WTC11 (cell line): ENCODE measurements at regions not wholly inside any gene's neighbourhood (a gene's known extent, or its start where the extent isn't known, plus 50 kb on each side); places are given as distances from the start of the nearest gene placed in this dataset.

ENCODE experiments used
- ATAC-seq: fragments of 200-7000 bp; cut with Tn5 transposase; 2 replicates; pipeline ENCODE4 v1.10.0; 2021; ENCODE audit warnings: mild to moderate bottlenecking, moderate library complexity
- CTCF ChIA-PET: fragments of 300-600 bp; sonication (Branson Sonifier 250); formaldehyde crosslinking; loops from one replicate; lab custom pipeline; 2021; ENCODE audit warnings: antibody characterized with exemption; lab: Charles Lee
- POLR2A ChIA-PET: fragments of 350-600 bp; sonication (Branson Sonifier 250); formaldehyde crosslinking; loops from one replicate; lab custom pipeline; 2021; ENCODE audit warnings: antibody characterized with exemption; lab: Charles Lee
- DNase-seq: peaks from one replicate; pipeline ENCODE4 v3.0.0; 2021; ENCODE audit warnings: low spot score
- H3K27ac Mint-ChIP-seq: 2 replicates; pipeline ENCODE4 v1.8.0; 2021; ENCODE audit warnings: mixed read lengths
- H3K27me3 Mint-ChIP-seq: 2 replicates; pipeline ENCODE4 v1.8.0; 2021; ENCODE audit warnings: low read depth, mild to moderate bottlenecking, moderate library complexity, mixed read lengths
- H3K36me3 Mint-ChIP-seq: 2 replicates; pipeline ENCODE4 v1.8.0; 2021; ENCODE audit warnings: mixed read lengths
- H3K4me1 Mint-ChIP-seq: 2 replicates; pipeline ENCODE4 v1.8.0; 2022; ENCODE audit warnings: mixed read lengths
- H3K4me3 Mint-ChIP-seq: 2 replicates; pipeline ENCODE4 v1.8.0; 2021; ENCODE audit warnings: mild to moderate bottlenecking, moderate library complexity, mixed read lengths
- H3K9me3 Mint-ChIP-seq: 2 replicates; pipeline ENCODE4 v1.8.0; 2021; ENCODE audit warnings: mixed read lengths
- ATF6 ChIP-seq: sonication (generic); formaldehyde crosslinking; IDR thresholded peaks from 2 replicates; pipeline ENCODE4 v1.8.1; 2023; ENCODE audit warnings: mild to moderate bottlenecking, missing genetic modification reagents
- CBFB ChIP-seq: sonication (generic); formaldehyde crosslinking; IDR thresholded peaks from 2 replicates; pipeline ENCODE4 v1.8.1; 2022; ENCODE audit warnings: mild to moderate bottlenecking, low read depth, missing genetic modification reagents
- CDX4 ChIP-seq: fragments of 250-450 bp; sonication (Bioruptor Pico); IDR thresholded peaks from 2 replicates; pipeline ENCODE4 v1.9.0; 2021; ENCODE audit warnings: moderate library complexity, mild to moderate bottlenecking, inconsistent platforms, borderline replicate concordance
- CREM ChIP-seq: sonication (generic); formaldehyde crosslinking; IDR thresholded peaks from 2 replicates; pipeline ENCODE4 v1.8.1; 2022; ENCODE audit warnings: mild to moderate bottlenecking, missing genetic modification reagents, moderate library complexity
- E2F4 ChIP-seq: sonication (generic); formaldehyde crosslinking; IDR thresholded peaks from 2 replicates; pipeline ENCODE4 v1.8.1; 2022; ENCODE audit warnings: low read depth, mild to moderate bottlenecking, moderate library complexity, missing genetic modification reagents, borderline replicate concordance
- GTF2I ChIP-seq: fragments of 250-450 bp; sonication (Bioruptor Pico); conservative IDR thresholded peaks from 2 replicates; pipeline ENCODE4 v1.4.0; 2021; ENCODE audit warnings: mild to moderate bottlenecking
- IRF2 ChIP-seq: sonication (generic); formaldehyde crosslinking; IDR thresholded peaks from 2 replicates; pipeline ENCODE4 v1.8.0; 2022; ENCODE audit warnings: low read depth, missing genetic modification reagents, borderline replicate concordance
- MLX ChIP-seq: sonication (generic); formaldehyde crosslinking; IDR thresholded peaks from 2 replicates; pipeline ENCODE4 v1.8.1; 2023; ENCODE audit warnings: mild to moderate bottlenecking, missing genetic modification reagents, moderate library complexity
- MXD4 ChIP-seq: fragments of 250-450 bp; sonication (Bioruptor Pico); IDR thresholded peaks from 2 replicates; pipeline ENCODE4 v1.8.0; 2021; ENCODE audit warnings: mild to moderate bottlenecking, moderate library complexity, borderline replicate concordance
- NFE2L1 ChIP-seq: sonication (generic); formaldehyde crosslinking; IDR thresholded peaks from 2 replicates; pipeline ENCODE4 v1.8.1; 2023; ENCODE audit warnings: missing genetic modification reagents
- PRRX2 ChIP-seq: fragments of 250-450 bp; sonication (Bioruptor Pico); IDR thresholded peaks from 2 replicates; pipeline ENCODE4 v1.8.0; 2021; ENCODE audit warnings: mild to moderate bottlenecking
- RELA ChIP-seq: sonication (generic); formaldehyde crosslinking; IDR thresholded peaks from 2 replicates; pipeline ENCODE4 v1.8.1; 2022; ENCODE audit warnings: missing genetic modification reagents, mild to moderate bottlenecking, borderline replicate concordance
- SMAD4 ChIP-seq: sonication (generic); formaldehyde crosslinking; IDR thresholded peaks from 2 replicates; pipeline ENCODE4 v1.8.0; 2022; ENCODE audit warnings: mild to moderate bottlenecking, missing genetic modification reagents
- TP53 ChIP-seq: sonication (generic); formaldehyde crosslinking; IDR thresholded peaks from 2 replicates; pipeline ENCODE4 v1.8.1; 2023; ENCODE audit warnings: mild to moderate bottlenecking, missing genetic modification reagents
- USF2 ChIP-seq: sonication (generic); formaldehyde crosslinking; IDR thresholded peaks from 2 replicates; pipeline ENCODE4 v1.8.1; 2023; ENCODE audit warnings: mild to moderate bottlenecking, missing genetic modification reagents, moderate library complexity
- ZNF281 ChIP-seq: sonication (generic); formaldehyde crosslinking; IDR thresholded peaks from 2 replicates; pipeline ENCODE4 v1.8.0; 2023; ENCODE audit warnings: mild to moderate bottlenecking, missing genetic modification reagents
- ZNF317 ChIP-seq: sonication (generic); formaldehyde crosslinking; IDR thresholded peaks from 2 replicates; pipeline ENCODE4 v1.8.1; 2023; ENCODE audit warnings: low read depth, mild to moderate bottlenecking, moderate library complexity, missing genetic modification reagents, borderline replicate concordance

- TF ChIP-seq MLX (no peak), PRRX2 (CRISPR knock-in tag) (no peak), CDX4 (CRISPR knock-in tag) (no peak), NFE2L1 (no peak)
Observed at GRCh38 chr11:129576652-129577051, 201.0 kb downstream of the BARX2 start (continued).

GRCh38 chr11:129578006-129578405 lies 202.4 kb downstream of the BARX2 start:
- TF ChIP-seq IRF2 (CRISPR knock-in tag) (no peak), TP53 (CRISPR knock-in tag) (no peak), E2F4 (CRISPR knock-in tag) (no peak), CBFB (CRISPR knock-in tag) (no peak), PRRX2 (CRISPR knock-in tag) (no peak), ATF6 (CRISPR knock-in tag) (no peak), ZNF281 (CRISPR knock-in tag) (no peak), MXD4 (CRISPR knock-in tag) (no peak), GTF2I (CRISPR knock-in tag) (no peak)
- POLR2A ChIA-PET, result no interaction called here
- Mint-ChIP-seq H3K4me1 (no peaks in the 10 kb centered on the region), H3K27me3 (no peaks in the 10 kb centered on the region; the same call in 1 of the 2 replicates), H3K27ac (no peak overlapping the region), H3K4me3 (no peak overlapping the region), H3K9me3 (peaks cover 27% of the 10 kb centered on the region), H3K36me3 (no peaks in the 10 kb centered on the region)
- DNase-seq (no peak), ATAC-seq (no peak)
- CTCF ChIA-PET, result no interaction called here

GRCh38 chr11:129580278-129580677 lies 204.6 kb downstream of the BARX2 start:
- ChIA-PET POLR2A (no interaction called here), CTCF (no interaction called here)
- H3K9me3 Mint-ChIP-seq, result peaks cover 13% of the 10 kb centered on the region
- H3K36me3 Mint-ChIP-seq, result no peaks in the 10 kb centered on the region
- DNase-seq (no peak), ATAC-seq (no peak)
- TF ChIP-seq ZNF317 (no peak), CREM (no peak), SMAD4 (CRISPR knock-in tag) (no peak), PRRX2 (CRISPR knock-in tag) (no peak), USF2 (CRISPR knock-in tag) (no peak), RELA (CRISPR knock-in tag) (no peak)
- H3K4me3 Mint-ChIP-seq, result no peak overlapping the region
- peaks cover 4% of the 10 kb centered on the region; the same call in 1 of the 2 replicates for H3K27me3 Mint-ChIP-seq
- H3K27ac Mint-ChIP-seq, result no peak overlapping the region
- no peaks in the 10 kb centered on the region for H3K4me1 Mint-ChIP-seq
